Activated CD4-positive, alpha-beta T cell treated with anti-CD3 and anti-CD28 coated beads, Interleukin-2, amount 10 ng/mL, durations not matched to agents 7 days and 5 days (primary cell): ENCODE measurements at regions not wholly inside any gene's neighbourhood (a gene's known extent, or its start where the extent isn't known, plus 50 kb on each side); places are given as distances from the start of the nearest gene placed in this dataset.

Source experiments
- CTCF ChIA-PET: fragments of 350-600 bp; sonication (Branson Sonifier 250); formaldehyde crosslinking; loops from one replicate; lab custom pipeline; 2021; ENCODE audit warnings: antibody characterized with exemption; lab: Charles Lee
- POLR2A ChIA-PET: fragments of 350-600 bp; sonication (Branson Sonifier 250); formaldehyde crosslinking; loops from one replicate; lab custom pipeline; 2021; ENCODE audit warnings: antibody characterized with exemption; lab: Charles Lee
- DNase-seq: peaks from one replicate; pipeline ENCODE4 v3.0.0-alpha.2; 2020
- H3K27ac Mint-ChIP-seq: one replicate; pipeline ENCODE4 v1.8.0; 2021; ENCODE audit warnings: mild to moderate bottlenecking, moderate library complexity, mixed read lengths
- H3K27me3 Mint-ChIP-seq: one replicate; pipeline ENCODE4 v1.8.0; 2021; ENCODE audit warnings: mixed read lengths
- H3K36me3 Mint-ChIP-seq: one replicate; pipeline ENCODE4 v1.8.0; 2021; ENCODE audit warnings: low read depth, mixed read lengths
- H3K4me1 Mint-ChIP-seq: one replicate; pipeline ENCODE4 v1.8.0; 2021; ENCODE audit warnings: mixed read lengths
- H3K4me3 Mint-ChIP-seq: one replicate; pipeline ENCODE4 v1.8.0; 2021; ENCODE audit warnings: mild to moderate bottlenecking, moderate library complexity, mixed read lengths
- H3K9me3 Mint-ChIP-seq: one replicate; pipeline ENCODE4 v1.8.0; 2021; ENCODE audit warnings: mixed read lengths

DNA sequence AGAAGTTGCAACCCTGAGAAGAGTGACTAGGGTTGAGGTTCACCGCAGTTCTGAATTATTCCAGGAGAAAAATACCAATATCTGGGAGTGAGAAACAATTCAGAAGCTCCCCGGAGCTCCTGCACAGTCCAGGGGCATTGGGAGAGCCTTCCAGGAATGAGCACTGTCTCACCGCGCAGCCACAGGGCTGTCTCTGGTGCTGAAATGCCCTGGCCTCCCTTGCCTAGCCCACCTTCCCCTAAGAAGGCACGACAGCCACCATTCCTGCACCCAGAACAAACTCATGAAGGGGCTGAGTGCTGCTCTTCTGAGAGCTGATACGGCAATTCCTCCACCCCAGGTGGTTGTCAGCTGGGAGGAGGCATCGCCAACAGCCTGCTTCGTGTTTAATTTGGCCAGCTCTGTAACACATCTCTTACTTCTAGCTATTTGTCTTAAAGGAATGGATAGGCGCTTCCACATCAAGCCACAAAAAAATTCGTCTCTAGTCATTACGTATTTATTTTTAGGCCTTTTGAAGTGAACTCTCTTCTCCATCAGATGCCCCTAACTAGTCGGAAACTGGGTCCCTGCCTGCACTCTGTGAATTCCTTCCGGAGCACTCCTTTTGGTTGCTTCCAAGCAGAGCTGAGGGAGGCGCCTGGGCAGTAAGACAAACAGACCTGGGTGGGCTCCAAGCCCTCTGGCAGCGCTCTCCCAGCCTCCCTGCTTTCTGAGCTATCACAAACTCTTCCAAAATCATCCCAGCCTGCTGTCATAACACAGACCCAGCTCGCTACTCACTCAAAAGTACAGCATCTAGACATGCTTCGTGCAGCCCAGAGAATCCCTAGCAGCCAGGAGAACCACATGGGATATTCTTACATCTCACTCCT, 120.5 kb upstream of the CCDC68 start:
- H3K27me3 Mint-ChIP-seq: no peaks in the 10 kb centered on the region
- no peak overlapping the region for H3K4me3 Mint-ChIP-seq
- DNase-seq: no peak
- no peaks in the 10 kb centered on the region for H3K4me1 Mint-ChIP-seq
- no peaks in the 10 kb centered on the region for H3K36me3 Mint-ChIP-seq
- ChIA-PET CTCF (no interaction called here), POLR2A (no interaction called here)
- H3K27ac Mint-ChIP-seq: no peak overlapping the region
- no peaks in the 10 kb centered on the region for H3K9me3 Mint-ChIP-seq

GRCh38 chr18:55079067-55079466, 119.8 kb upstream of the CCDC68 start:
- H3K27me3 Mint-ChIP-seq: no peaks in the 10 kb centered on the region
- H3K4me1 Mint-ChIP-seq: no peaks in the 10 kb centered on the region
- H3K27ac Mint-ChIP-seq: no peak overlapping the region
- no peak for DNase-seq
- POLR2A ChIA-PET: no interaction called here
- H3K9me3 Mint-ChIP-seq: no peaks in the 10 kb centered on the region
- no peaks in the 10 kb centered on the region for H3K36me3 Mint-ChIP-seq
- H3K4me3 Mint-ChIP-seq: no peak overlapping the region
- CTCF ChIA-PET: no interaction called here

GRCh38 chr18:55078303-55078932, 119.2 kb upstream of the CCDC68 start:
- Mint-ChIP-seq H3K4me1 (no peaks in the 10 kb centered on the region), H3K36me3 (no peaks in the 10 kb centered on the region), H3K27me3 (no peaks in the 10 kb centered on the region), H3K9me3 (no peaks in the 10 kb centered on the region), H3K27ac (no peak overlapping the region), H3K4me3 (no peak overlapping the region)
- ChIA-PET CTCF (no interaction called here), POLR2A (no interaction called here)
- no peak for DNase-seq

- Mint-ChIP-seq H3K4me1 (no peaks in the 10 kb centered on the region), H3K4me3 (no peak overlapping the region), H3K9me3 (no peaks in the 10 kb centered on the region), H3K27ac (no peak overlapping the region), H3K27me3 (no peaks in the 10 kb centered on the region), H3K36me3 (no peaks in the 10 kb centered on the region)
- no peak for DNase-seq
- ChIA-PET CTCF (no interaction called here), POLR2A (no interaction called here)
Observed at GRCh38 chr18:55076643-55077218, 117.5 kb upstream of the CCDC68 start.

GRCh38 chr18:55073834-55074233, 114.6 kb upstream of the CCDC68 start:
- Mint-ChIP-seq H3K27ac (no peak overlapping the region), H3K27me3 (no peaks in the 10 kb centered on the region), H3K4me1 (no peaks in the 10 kb centered on the region), H3K4me3 (no peak overlapping the region), H3K9me3 (no peaks in the 10 kb centered on the region), H3K36me3 (no peaks in the 10 kb centered on the region)
- POLR2A ChIA-PET: no interaction called here
- CTCF ChIA-PET: interaction anchor here (0.6 kb wide), 1 partner anchor 60 kb away, joined by 5 read pairs; no protein-coding TSS in a partner anchor
- no peak for DNase-seq

DNA sequence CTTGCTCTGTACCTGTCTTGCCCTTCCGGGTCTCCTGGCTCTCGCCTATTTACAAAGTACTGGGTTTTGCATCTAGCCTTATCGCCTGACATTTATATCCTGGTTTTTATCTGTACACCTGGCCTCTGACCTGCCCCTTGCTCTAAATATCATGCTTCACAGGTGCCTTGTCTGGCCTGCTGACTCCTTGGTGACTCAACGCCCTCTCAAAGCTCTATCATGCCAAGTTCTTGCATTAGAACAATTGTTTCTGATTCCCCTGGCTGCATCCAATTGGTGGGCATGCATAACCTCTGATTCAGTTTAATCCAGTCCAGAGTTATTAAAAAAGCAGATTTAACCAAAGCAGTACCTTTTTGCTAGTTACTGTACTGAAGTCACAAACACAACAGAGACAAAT, 113.9 kb upstream of the CCDC68 start:
- Mint-ChIP-seq H3K4me1 (no peaks in the 10 kb centered on the region), H3K9me3 (no peaks in the 10 kb centered on the region), H3K27me3 (no peaks in the 10 kb centered on the region), H3K27ac (no peak overlapping the region), H3K4me3 (no peak overlapping the region), H3K36me3 (no peaks in the 10 kb centered on the region)
- no peak for DNase-seq
- ChIA-PET POLR2A (no interaction called here), CTCF (no interaction called here)

DNA sequence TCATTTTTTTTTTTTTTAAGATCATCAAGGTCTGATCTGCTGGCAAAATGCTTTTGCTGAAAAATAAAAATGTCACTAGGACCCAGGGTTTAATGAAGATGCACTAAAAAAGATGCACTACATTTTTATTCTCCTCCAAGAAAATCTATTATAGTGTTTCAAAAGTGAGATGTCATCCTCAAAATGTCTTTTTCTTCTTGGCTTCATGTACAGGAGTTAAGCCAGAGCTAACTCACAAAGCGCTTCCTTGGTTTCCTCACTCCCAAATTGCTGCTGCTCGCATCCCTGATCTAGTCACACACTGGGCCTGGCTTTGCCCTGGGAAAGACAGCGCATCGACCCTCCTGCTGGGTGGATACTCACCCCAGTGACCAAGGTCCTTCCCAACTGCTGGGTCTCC, 113.4 kb upstream of the CCDC68 start:
- no peaks in the 10 kb centered on the region for H3K36me3 Mint-ChIP-seq
- H3K27me3 Mint-ChIP-seq: no peaks in the 10 kb centered on the region
- H3K4me3 Mint-ChIP-seq: no peak overlapping the region
- CTCF ChIA-PET: no interaction called here
- POLR2A ChIA-PET: no interaction called here
- no peaks in the 10 kb centered on the region for H3K4me1 Mint-ChIP-seq
- no peaks in the 10 kb centered on the region for H3K9me3 Mint-ChIP-seq
- H3K27ac Mint-ChIP-seq: no peak overlapping the region
- no peak for DNase-seq

- ChIA-PET CTCF (no interaction called here), POLR2A (no interaction called here)
- Mint-ChIP-seq H3K36me3 (no peaks in the 10 kb centered on the region), H3K27me3 (no peaks in the 10 kb centered on the region), H3K27ac (no peak overlapping the region), H3K4me3 (no peak overlapping the region), H3K4me1 (no peaks in the 10 kb centered on the region), H3K9me3 (no peaks in the 10 kb centered on the region)
- DNase-seq: no peak
Observed at GRCh38 chr18:55072181-55072580, 112.9 kb upstream of the CCDC68 start.

- Mint-ChIP-seq H3K4me1 (no peaks in the 10 kb centered on the region), H3K9me3 (no peaks in the 10 kb centered on the region), H3K27ac (no peak overlapping the region), H3K4me3 (no peak overlapping the region), H3K27me3 (no peaks in the 10 kb centered on the region), H3K36me3 (no peaks in the 10 kb centered on the region)
- ChIA-PET POLR2A (no interaction called here), CTCF (interaction anchor here (0.6 kb wide), 1 partner anchor 868 kb away, joined by 3 read pairs; no protein-coding TSS in a partner anchor)
- DNase-seq: no peak
Observed at GRCh38 chr18:55069497-55069896, 110.2 kb upstream of the CCDC68 start.

- DNase-seq: no peak
- POLR2A ChIA-PET: no interaction called here
- H3K27me3 Mint-ChIP-seq: no peaks in the 10 kb centered on the region
- H3K9me3 Mint-ChIP-seq: no peaks in the 10 kb centered on the region
- H3K27ac Mint-ChIP-seq: no peak overlapping the region
- H3K4me1 Mint-ChIP-seq: no peaks in the 10 kb centered on the region
- no peaks in the 10 kb centered on the region for H3K36me3 Mint-ChIP-seq
- CTCF ChIA-PET: no interaction called here
- H3K4me3 Mint-ChIP-seq: no peak overlapping the region
Observed at GRCh38 chr18:55064760-55065159, 105.5 kb upstream of the CCDC68 start.

DNA sequence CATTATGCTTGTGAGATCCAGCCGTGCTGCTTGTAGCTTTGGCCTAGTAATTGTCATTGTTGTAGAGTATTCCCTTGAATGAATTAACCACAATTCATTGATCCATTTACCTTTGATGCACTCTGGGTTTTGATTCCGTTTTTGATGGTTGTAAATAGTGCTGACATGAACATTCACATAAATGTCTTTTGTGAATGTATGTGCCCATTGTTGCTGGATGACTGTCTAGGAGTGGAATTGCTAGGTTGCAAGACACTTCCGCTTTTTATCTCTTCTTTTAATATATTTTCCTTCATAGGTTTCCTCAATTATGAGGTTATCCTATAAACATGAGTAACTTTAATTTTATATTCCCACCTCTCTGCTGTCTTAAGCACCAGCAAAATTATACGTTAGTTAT, 104.8 kb upstream of the CCDC68 start:
- Mint-ChIP-seq H3K4me1 (no peaks in the 10 kb centered on the region), H3K9me3 (no peaks in the 10 kb centered on the region), H3K27me3 (no peaks in the 10 kb centered on the region), H3K27ac (no peak overlapping the region), H3K4me3 (no peak overlapping the region), H3K36me3 (no peaks in the 10 kb centered on the region)
- CTCF ChIA-PET: no interaction called here
- DNase-seq: no peak
- POLR2A ChIA-PET: no interaction called here

GRCh38 chr18:55054021-55054990, 95.0 kb upstream of the CCDC68 start:
- no peak for DNase-seq
- no peaks in the 10 kb centered on the region for H3K27me3 Mint-ChIP-seq
- no peak overlapping the region for H3K27ac Mint-ChIP-seq
- ChIA-PET POLR2A (no interaction called here), CTCF (no interaction called here)
- no peaks in the 10 kb centered on the region for H3K4me1 Mint-ChIP-seq
- no peaks in the 10 kb centered on the region for H3K36me3 Mint-ChIP-seq
- no peaks in the 10 kb centered on the region for H3K9me3 Mint-ChIP-seq
- H3K4me3 Mint-ChIP-seq: no peak overlapping the region
